Hematopoietic multipotent progenitor cell treated with erythropoietin and hydrocortisone succinate and interleukin-3 and kit ligand, for 15 days (in vitro differentiated cells): ENCODE measurements at regions not wholly inside any gene's neighbourhood (a gene's known extent, or its start where the extent isn't known, plus 50 kb on each side); places are given as distances from the start of the nearest gene placed in this dataset.

Experiments used
- DNase-seq: peaks from one replicate; pipeline ENCODE4 v3.0.0-alpha.2; 2015; ENCODE audit warnings: low spot score

GRCh38 chr12:65517656-65518210 lies 239.2 kb downstream of the MSRB3 start:
- no peak for DNase-seq

- no peak for DNase-seq
Measured at GRCh38 chr12:65518771-65519170, 240.3 kb downstream of the MSRB3 start.

- DNase-seq = no peak
Measured at GRCh38 chr12:65520658-65521057, 242.2 kb downstream of the MSRB3 start.

- DNase-seq = no peak
Measured at GRCh38 chr12:65522956-65523860, 244.7 kb downstream of the MSRB3 start.

GRCh38 chr12:65524666-65525065 lies 246.2 kb downstream of the MSRB3 start:
- DNase-seq = no peak

- no peak for DNase-seq
Measured at GRCh38 chr12:65525491-65526141, 247.1 kb downstream of the MSRB3 start.

GRCh38 chr12:65526311-65526710 lies 247.8 kb downstream of the MSRB3 start:
- DNase-seq = no peak

- DNase-seq = no peak
Measured at GRCh38 chr12:65528127-65528526, 249.6 kb downstream of the MSRB3 start.

- DNase-seq = no peak
Measured at GRCh38 chr12:65529106-65529505, 250.6 kb downstream of the MSRB3 start.

GRCh38 chr12:65529771-65530435 lies 251.4 kb downstream of the MSRB3 start:
- no peak for DNase-seq

GRCh38 chr12:65532162-65532561 lies 253.7 kb downstream of the MSRB3 start:
- no peak for DNase-seq

GRCh38 chr12:65532764-65533163 lies 254.3 kb downstream of the MSRB3 start:
- DNase-seq = no peak

GRCh38 chr12:65533177-65533883 lies 254.8 kb downstream of the MSRB3 start:
- no peak for DNase-seq

- no peak for DNase-seq
Measured at GRCh38 chr12:65534238-65534841, 255.9 kb downstream of the MSRB3 start.

- DNase-seq = no peak
Measured at GRCh38 chr12:65535946-65536345, 257.5 kb downstream of the MSRB3 start.

- no peak for DNase-seq
Measured at GRCh38 chr12:65536351-65536750, 257.9 kb downstream of the MSRB3 start.

GRCh38 chr12:65536876-65537681 lies 258.6 kb downstream of the MSRB3 start:
- no peak for DNase-seq

GRCh38 chr12:65537978-65538377 lies 259.5 kb downstream of the MSRB3 start:
- DNase-seq = no peak

GRCh38 chr12:65539023-65539422 lies 260.5 kb downstream of the MSRB3 start:
- DNase-seq = no peak

GRCh38 chr12:65540140-65540539 lies 261.7 kb downstream of the MSRB3 start:
- no peak for DNase-seq

- no peak for DNase-seq
Measured at GRCh38 chr12:65546528-65546927, 268.0 kb downstream of the MSRB3 start.
